Activated CD8-positive, alpha-beta memory T cell treated with anti-CD3 and anti-CD28 coated beads for 4 hours (primary cell): ENCODE measurements at regions not wholly inside any gene's neighbourhood (a gene's known extent, or its start where the extent isn't known, plus 50 kb on each side); places are given as distances from the start of the nearest gene placed in this dataset.

Experiments
- DNase-seq, 2 donors: peaks; one replicate each; pipeline ENCODE4 v3.0.0-alpha.2; 2020; ENCODE audit warnings: low read depth in 2 of 2

- DNase-seq = no peak
Measured at GRCh38 chr12:107552263-107552662, 133.3 kb upstream of the PWP1 start.

- DNase-seq = no peak
Measured at GRCh38 chr12:107553211-107553765, 132.3 kb upstream of the PWP1 start.

GRCh38 chr12:107554941-107555340 lies 130.7 kb upstream of the PWP1 start:
- DNase-seq = no peak

GRCh38 chr12:107557026-107557425 lies 128.6 kb upstream of the PWP1 start:
- no peak for DNase-seq

- no peak for DNase-seq
Measured at GRCh38 chr12:107557589-107558100, 128.0 kb upstream of the PWP1 start.

- no peak for DNase-seq
Measured at GRCh38 chr12:107558141-107558815, 127.3 kb upstream of the PWP1 start.

GRCh38 chr12:107558816-107559382 lies 126.7 kb upstream of the PWP1 start:
- DNase-seq = no peak

- no peak for DNase-seq
Measured at GRCh38 chr12:107560165-107560898, 125.3 kb upstream of the PWP1 start.

GRCh38 chr12:107560899-107561285 lies 124.7 kb upstream of the PWP1 start:
- no peak for DNase-seq

- DNase-seq = no peak
Measured at GRCh38 chr12:107564946-107565345, 120.7 kb upstream of the PWP1 start.

- DNase-seq = no peak
Measured at GRCh38 chr12:107565551-107565950, 120.0 kb upstream of the PWP1 start.

- no peak for DNase-seq
Measured at GRCh38 chr12:107567876-107568619, 117.6 kb upstream of the PWP1 start.

GRCh38 chr12:107568718-107569117 lies 116.9 kb upstream of the PWP1 start:
- no peak for DNase-seq

- DNase-seq = no peak
Measured at GRCh38 chr12:107570721-107571120, 114.9 kb upstream of the PWP1 start.

GRCh38 chr12:107571492-107571891 lies 114.1 kb upstream of the PWP1 start:
- no peak for DNase-seq

- DNase-seq = no peak
Measured at GRCh38 chr12:107574691-107575090, 110.9 kb upstream of the PWP1 start.

- DNase-seq = no peak
Measured at GRCh38 chr12:107580750-107581618, 104.6 kb upstream of the PWP1 start.

GRCh38 chr12:107581619-107582015 lies 104.0 kb upstream of the PWP1 start:
- DNase-seq = no peak

GRCh38 chr12:107583551-107583950 lies 102.0 kb upstream of the PWP1 start:
- DNase-seq = no peak

GRCh38 chr12:107584563-107584962 lies 101.0 kb upstream of the PWP1 start:
- DNase-seq = no peak
